Calu3 (cell line): ENCODE measurements at regions not wholly inside any gene's neighbourhood (a gene's known extent, or its start where the extent isn't known, plus 50 kb on each side); places are given as distances from the start of the nearest gene placed in this dataset.

Source experiments
- BruUV-seq: library from RNA; stranded (reverse); fragments of 400-500 nt; replicated peaks from 2 replicates; lab custom pipeline; 2021; lab: Mats Ljungman, UMichigan
- CTCF ChIA-PET: fragments of 300-600 bp; sonication (Branson Sonifier 250); formaldehyde crosslinking; loops from one replicate; lab custom pipeline; 2022; ENCODE audit warnings: antibody characterized with exemption; lab: Charles Lee
- DNase-seq: peaks from one replicate; pipeline ENCODE4 v3.0.0; 2022
- H3K27ac Mint-ChIP-seq: one replicate; pipeline ENCODE4 v1.8.0; 2022; ENCODE audit warnings: mixed read lengths; ENCODE audit not compliant: unreplicated experiment
- H3K27me3 Mint-ChIP-seq: one replicate; pipeline ENCODE4 v1.8.0; 2022; ENCODE audit warnings: mixed read lengths; ENCODE audit not compliant: unreplicated experiment
- H3K36me3 Mint-ChIP-seq: one replicate; pipeline ENCODE4 v1.8.0; 2022; ENCODE audit warnings: mild to moderate bottlenecking, moderate library complexity, mixed read lengths; ENCODE audit not compliant: insufficient read depth, unreplicated experiment
- H3K4me1 Mint-ChIP-seq: one replicate; pipeline ENCODE4 v1.8.0; 2022; ENCODE audit warnings: mild to moderate bottlenecking, low read depth, mixed read lengths; ENCODE audit not compliant: unreplicated experiment
- H3K4me3 Mint-ChIP-seq: one replicate; pipeline ENCODE4 v1.8.0; 2022; ENCODE audit warnings: mild to moderate bottlenecking, low read depth, moderate library complexity, mixed read lengths; ENCODE audit not compliant: unreplicated experiment
- H3K9me3 Mint-ChIP-seq: one replicate; pipeline ENCODE4 v1.8.0; 2022; ENCODE audit warnings: low read depth, mixed read lengths; ENCODE audit not compliant: unreplicated experiment
- CTCF ChIP-seq: fragments of 200-600 bp; IDR thresholded peaks from one replicate; pipeline ENCODE4 v1.8.0; 2022; ENCODE audit warnings: antibody characterized with exemption; ENCODE audit not compliant: unreplicated experiment
- intact Hi-C: fragments of 100-400 bp; cut with micrococcal nuclease; formaldehyde crosslinking; loops from one replicate; pipeline ENCODE4 v1.10.0; 2022; ENCODE audit not compliant: unreplicated experiment

DNA sequence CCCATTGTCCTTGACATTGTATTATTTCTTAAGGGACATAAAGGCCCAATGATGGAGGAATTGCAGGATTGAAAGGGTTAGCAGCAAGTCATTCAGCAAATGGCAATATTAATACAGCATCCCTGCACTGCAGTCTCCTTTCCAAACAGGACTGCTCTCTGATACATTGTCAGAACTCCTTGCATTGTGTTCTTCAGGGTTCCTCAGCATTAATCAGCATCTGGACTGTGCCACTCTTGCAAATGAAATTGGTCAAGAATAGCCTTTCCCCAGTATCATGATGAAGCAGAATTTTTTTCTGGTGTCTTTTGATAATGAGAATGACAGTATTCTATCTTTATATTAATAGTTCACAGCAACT is 272.6 kb upstream of the HAND2 start:
- no peaks in the 10 kb centered on the region for H3K36me3 Mint-ChIP-seq
- no peaks in the 10 kb centered on the region for H3K4me1 Mint-ChIP-seq
- no peak for DNase-seq
- no peak overlapping the region for H3K4me3 Mint-ChIP-seq
- no peaks in the 10 kb centered on the region for H3K27me3 Mint-ChIP-seq
- no peak for TF ChIP-seq CTCF
- no peaks in the 10 kb centered on the region for H3K9me3 Mint-ChIP-seq
- BruUV-seq, result no TSS peak
- no peak overlapping the region for H3K27ac Mint-ChIP-seq
- intact Hi-C loops, result no loop called here
- CTCF ChIA-PET, result no interaction called here

GRCh38 chr4:173801876-173802661 is 272.0 kb upstream of the HAND2 start:
- Mint-ChIP-seq H3K9me3 (no peaks in the 10 kb centered on the region), H3K4me1 (no peaks in the 10 kb centered on the region), H3K27ac (no peak overlapping the region), H3K27me3 (no peaks in the 10 kb centered on the region), H3K4me3 (no peak overlapping the region), H3K36me3 (no peaks in the 10 kb centered on the region)
- CTCF ChIA-PET, result no interaction called here
- DNase-seq, result no peak
- TF ChIP-seq CTCF, result no peak
- BruUV-seq, result no TSS peak
- intact Hi-C loops, result no loop called here

DNA sequence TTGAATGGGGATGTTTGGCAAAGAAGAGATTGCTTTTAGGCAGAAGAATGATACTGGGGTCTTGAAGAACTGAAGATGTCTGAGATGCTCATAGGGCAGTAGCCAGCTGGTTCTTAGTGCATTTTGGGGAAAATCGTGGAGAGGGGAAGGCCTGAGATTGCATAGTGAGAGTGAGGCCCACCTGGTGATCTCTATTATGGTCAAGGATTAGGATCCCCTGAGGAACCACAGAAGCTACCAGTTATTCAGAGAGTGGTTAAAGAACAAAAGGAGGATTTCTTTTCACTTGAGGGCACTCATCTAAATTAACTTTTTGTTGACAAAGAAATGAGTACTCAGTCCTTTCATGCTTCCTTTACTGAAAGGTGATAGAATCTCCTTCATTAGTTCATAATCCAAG is 271.3 kb upstream of the HAND2 start:
- no TSS peak for BruUV-seq
- H3K9me3 Mint-ChIP-seq, result no peaks in the 10 kb centered on the region
- no peak for DNase-seq
- intact Hi-C loops, result no loop called here
- no peak for TF ChIP-seq CTCF
- no peak overlapping the region for H3K27ac Mint-ChIP-seq
- H3K36me3 Mint-ChIP-seq, result no peaks in the 10 kb centered on the region
- no peaks in the 10 kb centered on the region for H3K27me3 Mint-ChIP-seq
- H3K4me3 Mint-ChIP-seq, result no peak overlapping the region
- H3K4me1 Mint-ChIP-seq, result no peaks in the 10 kb centered on the region
- CTCF ChIA-PET, result no interaction called here

- H3K36me3 Mint-ChIP-seq, result no peaks in the 10 kb centered on the region
- no TSS peak for BruUV-seq
- no peaks in the 10 kb centered on the region for H3K27me3 Mint-ChIP-seq
- TF ChIP-seq CTCF, result no peak
- no peak overlapping the region for H3K4me3 Mint-ChIP-seq
- no peak for DNase-seq
- intact Hi-C loops, result no loop called here
- CTCF ChIA-PET, result no interaction called here
- H3K4me1 Mint-ChIP-seq, result no peaks in the 10 kb centered on the region
- H3K27ac Mint-ChIP-seq, result no peak overlapping the region
- no peaks in the 10 kb centered on the region for H3K9me3 Mint-ChIP-seq
Observed at GRCh38 chr4:173797296-173797695, 267.3 kb upstream of the HAND2 start.
